Upper lobe of left lung (tissue), 4 donors: ENCODE measurements at regions not wholly inside any gene's neighbourhood (a gene's known extent, or its start where the extent isn't known, plus 50 kb on each side); places are given as distances from the start of the nearest gene placed in this dataset.

Experiments
- CTCF ChIP-seq, 6 experiments: fragments of 450-650 bp in 4 of 6; fragments of 200-600 bp in 2 of 6; sonication (generic) in 2 of 6; IDR thresholded peaks; one replicate each; pipeline ENCODE4 v1.5.1; 2016 to 2019; ENCODE audit warnings: antibody characterized with exemption in 6 of 6
- POLR2A ChIP-seq, 4 donors: fragments of 450-650 bp; IDR thresholded peaks; one replicate each; pipeline ENCODE4 v1.5.1; 2016 to 2017; ENCODE audit warnings: antibody characterized with exemption in 4 of 4, mild to moderate bottlenecking in 2 of 4

- no peak for TF ChIP-seq CTCF (IDR thresholded peaks at IDR 0.05)
- TF ChIP-seq POLR2A (IDR thresholded peaks at IDR 0.05), result no peak
Measured at GRCh38 chr1:58041621-58042020, 504.9 kb downstream of the OMA1 start.
